Stimulated activated memory B cell treated with anti-CD40 and anti-IgM and Interleukin-4, amounts not matched to agents 10 μg/mL and 1 μg/mL and 100 μg/mL, for 72 hours (primary cell): ENCODE measurements at regions not wholly inside any gene's neighbourhood (a gene's known extent, or its start where the extent isn't known, plus 50 kb on each side); places are given as distances from the start of the nearest gene placed in this dataset.

ENCODE experiments used
- ATAC-seq: fragments of 150-1000 bp; cut with Tn5 transposase; 2 replicates; pipeline ENCODE4 v1.10.0; 2021
- H3K27ac Mint-ChIP-seq: one replicate; pipeline ENCODE4 v1.8.0; 2022; ENCODE audit warnings: mild to moderate bottlenecking, mixed read lengths
- H3K27me3 Mint-ChIP-seq: one replicate; pipeline ENCODE4 v1.8.0; 2022; ENCODE audit warnings: mixed read lengths
- H3K36me3 Mint-ChIP-seq: one replicate; pipeline ENCODE4 v1.8.0; 2022; ENCODE audit warnings: mixed read lengths
- H3K4me1 Mint-ChIP-seq: one replicate; pipeline ENCODE4 v1.8.0; 2022; ENCODE audit warnings: mixed read lengths
- H3K4me3 Mint-ChIP-seq: one replicate; pipeline ENCODE4 v1.8.0; 2022; ENCODE audit warnings: mild to moderate bottlenecking, moderate library complexity, mixed read lengths
- H3K9me3 Mint-ChIP-seq: one replicate; pipeline ENCODE4 v1.8.0; 2022; ENCODE audit warnings: mixed read lengths

- peak; percentile 62 for ATAC-seq
- peaks cover 28% of the 10 kb centered on the region for H3K4me1 Mint-ChIP-seq
- no peaks in the 10 kb centered on the region for H3K27me3 Mint-ChIP-seq
- H3K27ac Mint-ChIP-seq: peak overlapping the region; percentile 48
- no peak overlapping the region for H3K4me3 Mint-ChIP-seq
- peaks cover 3% of the 10 kb centered on the region for H3K9me3 Mint-ChIP-seq
- no peaks in the 10 kb centered on the region for H3K36me3 Mint-ChIP-seq
These were observed 609.1 kb upstream of the GRM7 start for GRCh38 chr3:6251612-6252400.

GRCh38 chr3:6254490-6254889 is 606.4 kb upstream of the GRM7 start:
- Mint-ChIP-seq H3K4me1 (peaks cover 29% of the 10 kb centered on the region), H3K9me3 (peaks cover 3% of the 10 kb centered on the region), H3K27ac (no peak overlapping the region), H3K4me3 (no peak overlapping the region), H3K27me3 (no peaks in the 10 kb centered on the region), H3K36me3 (no peaks in the 10 kb centered on the region)
- ATAC-seq: no peak

- no peak overlapping the region for H3K27ac Mint-ChIP-seq
- no peaks in the 10 kb centered on the region for H3K36me3 Mint-ChIP-seq
- H3K27me3 Mint-ChIP-seq: no peaks in the 10 kb centered on the region
- H3K9me3 Mint-ChIP-seq: peaks cover 3% of the 10 kb centered on the region
- no peak for ATAC-seq
- no peak overlapping the region for H3K4me3 Mint-ChIP-seq
- peaks cover 24% of the 10 kb centered on the region for H3K4me1 Mint-ChIP-seq
These were observed 605.7 kb upstream of the GRM7 start for GRCh38 chr3:6255229-6255628.

GRCh38 chr3:6260551-6261191 is 600.2 kb upstream of the GRM7 start:
- Mint-ChIP-seq H3K9me3 (no peaks in the 10 kb centered on the region), H3K27ac (no peak overlapping the region), H3K4me3 (no peak overlapping the region), H3K4me1 (peaks cover 7% of the 10 kb centered on the region), H3K27me3 (no peaks in the 10 kb centered on the region), H3K36me3 (no peaks in the 10 kb centered on the region)
- no peak for ATAC-seq

- H3K27ac Mint-ChIP-seq: no peak overlapping the region
- H3K4me3 Mint-ChIP-seq: no peak overlapping the region
- no peaks in the 10 kb centered on the region for H3K27me3 Mint-ChIP-seq
- ATAC-seq: no peak
- H3K9me3 Mint-ChIP-seq: no peaks in the 10 kb centered on the region
- H3K4me1 Mint-ChIP-seq: peaks cover 7% of the 10 kb centered on the region
- no peaks in the 10 kb centered on the region for H3K36me3 Mint-ChIP-seq
These were observed 598.9 kb upstream of the GRM7 start for GRCh38 chr3:6262010-6262409.

- Mint-ChIP-seq H3K9me3 (no peaks in the 10 kb centered on the region), H3K27ac (no peak overlapping the region), H3K4me1 (peaks cover under 1% of the 10 kb centered on the region), H3K27me3 (no peaks in the 10 kb centered on the region), H3K36me3 (no peaks in the 10 kb centered on the region), H3K4me3 (no peak overlapping the region)
- ATAC-seq: no peak
These were observed 596.9 kb upstream of the GRM7 start for GRCh38 chr3:6264036-6264435.

GRCh38 chr3:6264906-6265305 is 596.0 kb upstream of the GRM7 start:
- no peaks in the 10 kb centered on the region for H3K27me3 Mint-ChIP-seq
- H3K4me1 Mint-ChIP-seq: no peaks in the 10 kb centered on the region
- H3K9me3 Mint-ChIP-seq: no peaks in the 10 kb centered on the region
- no peak overlapping the region for H3K4me3 Mint-ChIP-seq
- no peak overlapping the region for H3K27ac Mint-ChIP-seq
- H3K36me3 Mint-ChIP-seq: no peaks in the 10 kb centered on the region
- ATAC-seq: no peak

GRCh38 chr3:6266135-6266534 is 594.8 kb upstream of the GRM7 start:
- H3K36me3 Mint-ChIP-seq: no peaks in the 10 kb centered on the region
- no peak overlapping the region for H3K27ac Mint-ChIP-seq
- ATAC-seq: no peak
- no peak overlapping the region for H3K4me3 Mint-ChIP-seq
- no peaks in the 10 kb centered on the region for H3K9me3 Mint-ChIP-seq
- no peaks in the 10 kb centered on the region for H3K4me1 Mint-ChIP-seq
- H3K27me3 Mint-ChIP-seq: no peaks in the 10 kb centered on the region

GRCh38 chr3:6273878-6274277 is 587.0 kb upstream of the GRM7 start:
- H3K9me3 Mint-ChIP-seq: no peaks in the 10 kb centered on the region
- H3K4me1 Mint-ChIP-seq: no peaks in the 10 kb centered on the region
- H3K36me3 Mint-ChIP-seq: no peaks in the 10 kb centered on the region
- H3K27me3 Mint-ChIP-seq: no peaks in the 10 kb centered on the region
- no peak overlapping the region for H3K27ac Mint-ChIP-seq
- ATAC-seq: no peak
- H3K4me3 Mint-ChIP-seq: no peak overlapping the region

- ATAC-seq: peak; percentile 59
These were observed 579.3 kb upstream of the GRM7 start for GRCh38 chr3:6281662-6282061.

GRCh38 chr3:6282918-6283317 is 578.0 kb upstream of the GRM7 start:
- Mint-ChIP-seq H3K4me3 (no peak overlapping the region), H3K9me3 (peaks cover 4% of the 10 kb centered on the region), H3K4me1 (peaks cover 38% of the 10 kb centered on the region), H3K27me3 (no peaks in the 10 kb centered on the region), H3K36me3 (no peaks in the 10 kb centered on the region), H3K27ac (peak overlapping the region; percentile 68)
- no peak for ATAC-seq

More at GRCh38 chr3:6281662-6282061, 579.3 kb upstream of the GRM7 start:
- Mint-ChIP-seq H3K36me3 (no peaks in the 10 kb centered on the region), H3K9me3 (peaks cover 4% of the 10 kb centered on the region), H3K4me3 (no peak overlapping the region), H3K27me3 (no peaks in the 10 kb centered on the region), H3K27ac (no peak overlapping the region), H3K4me1 (peaks cover 38% of the 10 kb centered on the region)

- peaks cover 18% of the 10 kb centered on the region for H3K9me3 Mint-ChIP-seq
- no peaks in the 10 kb centered on the region for H3K36me3 Mint-ChIP-seq
These were observed 573.6 kb upstream of the GRM7 start for GRCh38 chr3:6287088-6287875.

GRCh38 chr3:6301626-6302025 is 559.3 kb upstream of the GRM7 start:
- Mint-ChIP-seq H3K36me3 (peaks cover 12% of the 10 kb centered on the region), H3K9me3 (peaks cover 18% of the 10 kb centered on the region), H3K4me1 (no peaks in the 10 kb centered on the region), H3K27me3 (peaks cover 24% of the 10 kb centered on the region), H3K27ac (no peak overlapping the region), H3K4me3 (no peak overlapping the region)
- ATAC-seq: no peak

More at GRCh38 chr3:6287088-6287875, 573.6 kb upstream of the GRM7 start:
- H3K4me1 Mint-ChIP-seq: peaks cover 13% of the 10 kb centered on the region
- no peak overlapping the region for H3K4me3 Mint-ChIP-seq
- no peak overlapping the region for H3K27ac Mint-ChIP-seq
- H3K27me3 Mint-ChIP-seq: no peaks in the 10 kb centered on the region
- no peak for ATAC-seq

- Mint-ChIP-seq H3K27me3 (no peaks in the 10 kb centered on the region), H3K9me3 (no peaks in the 10 kb centered on the region), H3K36me3 (no peaks in the 10 kb centered on the region), H3K4me1 (no peaks in the 10 kb centered on the region), H3K4me3 (no peak overlapping the region), H3K27ac (no peak overlapping the region)
- ATAC-seq: no peak
These were observed 545.0 kb upstream of the GRM7 start for GRCh38 chr3:6315906-6316305.

- no peaks in the 10 kb centered on the region for H3K9me3 Mint-ChIP-seq
- no peaks in the 10 kb centered on the region for H3K36me3 Mint-ChIP-seq
- no peaks in the 10 kb centered on the region for H3K27me3 Mint-ChIP-seq
- H3K4me3 Mint-ChIP-seq: no peak overlapping the region
- H3K4me1 Mint-ChIP-seq: no peaks in the 10 kb centered on the region
- no peak overlapping the region for H3K27ac Mint-ChIP-seq
- ATAC-seq: no peak
These were observed 538.9 kb upstream of the GRM7 start for GRCh38 chr3:6321999-6322398.
